ENCODE measurements at regions not wholly inside any gene's neighbourhood (a gene's known extent, or its start where the extent isn't known, plus 50 kb on each side); places are given as distances from the start of the nearest gene placed in this dataset.
A peak's percentile ranks its signal among the peaks of the same experiment; 100 is the strongest.

GRCh38 chr21:41665766-41666595 is 100.9 kb downstream of the RIPK4 start:
- Histone ChIP-seq H3K27me3 (ENCODE audit: control insufficient read depth, insufficient read depth, low read length) (no peaks in the 10 kb centered on the region), H3K4me3 (ENCODE audit: insufficient read depth, low read depth, low read length) (no peak overlapping the region), H3K36me3 (replicated peaks; ENCODE audit: control insufficient read depth, insufficient read depth, low read length) (no peaks in the 10 kb centered on the region)
- peak; percentile 25 for DNase-seq

GRCh38 chr21:41664881-41665765 is 101.7 kb downstream of the RIPK4 start:
- DNase-seq = peak; percentile 37
- Histone ChIP-seq H3K27me3 (ENCODE audit: control insufficient read depth, insufficient read depth, low read length) (no peaks in the 10 kb centered on the region), H3K36me3 (replicated peaks; ENCODE audit: control insufficient read depth, insufficient read depth, low read length) (no peaks in the 10 kb centered on the region), H3K4me3 (ENCODE audit: insufficient read depth, low read depth, low read length) (no peak overlapping the region)

- no peak overlapping the region for H3K4me3 ChIP-seq (ENCODE audit: insufficient read depth, low read depth, low read length)
- H3K36me3 ChIP-seq (replicated peaks; ENCODE audit: control insufficient read depth, insufficient read depth, low read length) = no peaks in the 10 kb centered on the region
- H3K27me3 ChIP-seq (ENCODE audit: control insufficient read depth, insufficient read depth, low read length) = no peaks in the 10 kb centered on the region
- DNase-seq = peak; percentile 46
These were observed 102.8 kb downstream of the RIPK4 start for GRCh38 chr21:41663805-41664788.

- Histone ChIP-seq H3K36me3 (replicated peaks; ENCODE audit: control insufficient read depth, insufficient read depth, low read length) (no peaks in the 10 kb centered on the region), H3K4me3 (ENCODE audit: insufficient read depth, low read depth, low read length) (no peak overlapping the region), H3K27me3 (ENCODE audit: control insufficient read depth, insufficient read depth, low read length) (no peaks in the 10 kb centered on the region)
- DNase-seq = no peak
These were observed 104.1 kb downstream of the RIPK4 start for GRCh38 chr21:41662761-41663160.

- no peak for DNase-seq
- Histone ChIP-seq H3K27me3 (ENCODE audit: control insufficient read depth, insufficient read depth, low read length) (no peaks in the 10 kb centered on the region), H3K4me3 (ENCODE audit: insufficient read depth, low read depth, low read length) (no peak overlapping the region), H3K36me3 (replicated peaks; ENCODE audit: control insufficient read depth, insufficient read depth, low read length) (no peaks in the 10 kb centered on the region)
These were observed 104.7 kb downstream of the RIPK4 start for GRCh38 chr21:41662161-41662560.

- DNase-seq = peak; percentile 56
- Histone ChIP-seq H3K36me3 (replicated peaks; ENCODE audit: control insufficient read depth, insufficient read depth, low read length) (no peaks in the 10 kb centered on the region), H3K27me3 (ENCODE audit: control insufficient read depth, insufficient read depth, low read length) (no peaks in the 10 kb centered on the region), H3K4me3 (ENCODE audit: insufficient read depth, low read depth, low read length) (no peak overlapping the region)
These were observed 106.1 kb downstream of the RIPK4 start for GRCh38 chr21:41660748-41661147.

- H3K27me3 ChIP-seq (ENCODE audit: control insufficient read depth, insufficient read depth, low read length) = no peaks in the 10 kb centered on the region
- H3K36me3 ChIP-seq (replicated peaks; ENCODE audit: control insufficient read depth, insufficient read depth, low read length) = no peaks in the 10 kb centered on the region
- no peak overlapping the region for H3K4me3 ChIP-seq (ENCODE audit: insufficient read depth, low read depth, low read length)
- no peak for DNase-seq
These were observed 106.9 kb downstream of the RIPK4 start for GRCh38 chr21:41659791-41660560.

- no peak overlapping the region for H3K4me3 ChIP-seq (ENCODE audit: insufficient read depth, low read depth, low read length)
- no peaks in the 10 kb centered on the region for H3K36me3 ChIP-seq (replicated peaks; ENCODE audit: control insufficient read depth, insufficient read depth, low read length)
- DNase-seq = peak; percentile 21
- no peaks in the 10 kb centered on the region for H3K27me3 ChIP-seq (ENCODE audit: control insufficient read depth, insufficient read depth, low read length)
These were observed 109.8 kb downstream of the RIPK4 start for GRCh38 chr21:41656946-41657525.

GRCh38 chr21:41655259-41655658 is 111.6 kb downstream of the RIPK4 start:
- DNase-seq = no peak
- no peaks in the 10 kb centered on the region for H3K36me3 ChIP-seq (replicated peaks; ENCODE audit: control insufficient read depth, insufficient read depth, low read length)

GRCh38 chr21:41653954-41654491 is 112.8 kb downstream of the RIPK4 start:
- no peak for DNase-seq
- H3K4me3 ChIP-seq (ENCODE audit: insufficient read depth, low read depth, low read length) = no peak overlapping the region
- H3K36me3 ChIP-seq (replicated peaks; ENCODE audit: control insufficient read depth, insufficient read depth, low read length) = no peaks in the 10 kb centered on the region
- no peaks in the 10 kb centered on the region for H3K27me3 ChIP-seq (ENCODE audit: control insufficient read depth, insufficient read depth, low read length)

More at GRCh38 chr21:41655259-41655658, 111.6 kb downstream of the RIPK4 start:
- Histone ChIP-seq H3K27me3 (ENCODE audit: control insufficient read depth, insufficient read depth, low read length) (no peaks in the 10 kb centered on the region), H3K4me3 (ENCODE audit: insufficient read depth, low read depth, low read length) (no peak overlapping the region)

- Histone ChIP-seq H3K4me3 (ENCODE audit: insufficient read depth, low read depth, low read length) (no peak overlapping the region), H3K27me3 (ENCODE audit: control insufficient read depth, insufficient read depth, low read length) (no peaks in the 10 kb centered on the region), H3K36me3 (replicated peaks; ENCODE audit: control insufficient read depth, insufficient read depth, low read length) (no peaks in the 10 kb centered on the region)
- no peak for DNase-seq
These were observed 113.5 kb downstream of the RIPK4 start for GRCh38 chr21:41653243-41653953.

GRCh38 chr21:41651830-41652229 is 115.0 kb downstream of the RIPK4 start:
- DNase-seq = peak; percentile 62
- Histone ChIP-seq H3K27me3 (ENCODE audit: control insufficient read depth, insufficient read depth, low read length) (no peaks in the 10 kb centered on the region), H3K36me3 (replicated peaks; ENCODE audit: control insufficient read depth, insufficient read depth, low read length) (no peaks in the 10 kb centered on the region), H3K4me3 (ENCODE audit: insufficient read depth, low read depth, low read length) (no peak overlapping the region)
